ENCODE measurements at regions not wholly inside any gene's neighbourhood (a gene's known extent, or its start where the extent isn't known, plus 50 kb on each side); places are given as distances from the start of the nearest gene placed in this dataset.
"Not testable (repeated sequence)": the region's sequence is repeated elsewhere in the genome, so short reads cannot be mapped to it uniquely, and the experiment has no call there.

GRCh38 chr5:4581289-4581688 lies 558.8 kb upstream of the ADAMTS16 start:
- DNase-seq: no peak

- DNase-seq: no peak
These were observed 555.1 kb upstream of the ADAMTS16 start for GRCh38 chr5:4584982-4585381.

- DNase-seq: no peak
These were observed 526.7 kb upstream of the ADAMTS16 start for GRCh38 chr5:4613440-4613839.

- DNase-seq: no peak
These were observed 526.0 kb upstream of the ADAMTS16 start for GRCh38 chr5:4614088-4614487.

GRCh38 chr5:4615369-4615768 lies 524.8 kb upstream of the ADAMTS16 start:
- not testable (repeated sequence) for DNase-seq

GRCh38 chr5:4625206-4625896 lies 514.8 kb upstream of the ADAMTS16 start:
- DNase-seq: no peak

GRCh38 chr5:4627131-4627530 lies 513.0 kb upstream of the ADAMTS16 start:
- DNase-seq: no peak

- DNase-seq: no peak
These were observed 512.2 kb upstream of the ADAMTS16 start for GRCh38 chr5:4627929-4628328.

- DNase-seq: no peak
These were observed 511.3 kb upstream of the ADAMTS16 start for GRCh38 chr5:4628645-4629385.

- DNase-seq: no peak
These were observed 510.1 kb upstream of the ADAMTS16 start for GRCh38 chr5:4630031-4630430.

GRCh38 chr5:4634342-4634741 lies 505.8 kb upstream of the ADAMTS16 start:
- no peak for DNase-seq

GRCh38 chr5:4636378-4636777 lies 503.8 kb upstream of the ADAMTS16 start:
- no peak for DNase-seq

- no peak for DNase-seq
These were observed 500.2 kb upstream of the ADAMTS16 start for GRCh38 chr5:4639946-4640345.

- no peak for DNase-seq
These were observed 499.3 kb upstream of the ADAMTS16 start for GRCh38 chr5:4640795-4641194.

- no peak for DNase-seq
These were observed 497.6 kb upstream of the ADAMTS16 start for GRCh38 chr5:4642525-4642924.

GRCh38 chr5:4643190-4643589 lies 496.9 kb upstream of the ADAMTS16 start:
- no peak for DNase-seq

- DNase-seq: no peak
These were observed 496.2 kb upstream of the ADAMTS16 start for GRCh38 chr5:4643960-4644359.

- DNase-seq: no peak
These were observed 493.3 kb upstream of the ADAMTS16 start for GRCh38 chr5:4646715-4647375.

GRCh38 chr5:4647955-4648354 lies 492.2 kb upstream of the ADAMTS16 start:
- DNase-seq: no peak

GRCh38 chr5:4651806-4652565 lies 488.1 kb upstream of the ADAMTS16 start:
- no peak for DNase-seq

- DNase-seq: no peak
These were observed 486.7 kb upstream of the ADAMTS16 start for GRCh38 chr5:4653475-4653874.

- no peak for DNase-seq
These were observed 480.3 kb upstream of the ADAMTS16 start for GRCh38 chr5:4659851-4660250.

- no peak for DNase-seq
These were observed 478.8 kb upstream of the ADAMTS16 start for GRCh38 chr5:4661326-4661725.
